ENCODE measurements at regions not wholly inside any gene's neighbourhood (a gene's known extent, or its start where the extent isn't known, plus 50 kb on each side); places are given as distances from the start of the nearest gene placed in this dataset.

DNA sequence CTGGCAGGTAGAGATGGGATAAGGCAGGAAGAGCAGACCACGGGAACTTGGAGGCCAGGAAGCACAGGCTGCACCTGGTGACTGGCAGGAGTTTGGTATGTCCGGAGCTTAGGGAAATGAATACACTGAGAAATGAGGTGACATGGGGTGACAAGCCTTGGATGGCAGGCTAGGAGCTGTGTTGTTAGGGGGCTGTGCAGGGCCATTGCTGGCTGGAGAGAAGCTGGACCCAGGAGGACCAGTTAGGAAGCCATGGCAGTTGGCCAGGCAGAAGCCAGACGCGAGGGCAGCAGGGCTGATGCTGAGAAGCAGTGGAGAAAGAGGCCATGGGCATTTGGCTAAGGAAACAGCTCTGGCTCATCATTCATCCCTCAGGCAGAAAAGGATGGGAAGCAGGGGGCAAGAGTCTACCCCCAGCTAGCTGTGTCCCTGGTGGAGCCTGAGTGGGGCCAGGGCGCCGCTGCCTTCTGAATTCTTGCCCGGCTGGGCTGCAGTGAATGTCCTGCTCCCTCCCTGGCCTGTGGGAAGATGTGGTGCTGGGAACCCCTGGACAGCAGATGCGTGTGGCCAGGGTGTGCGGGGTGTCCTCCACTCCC, 255.8 kb downstream of the FAM43A start:
- TF ChIP-seq POLR2AphosphoS5 (IDR thresholded peaks at IDR 0.05) = no peak
- no peak for TF ChIP-seq CTCF (IDR thresholded peaks at IDR 0.05)
- no peak for TF ChIP-seq POLR2A (IDR thresholded peaks at IDR 0.05)
